TTC549 (cell line): ENCODE measurements at regions not wholly inside any gene's neighbourhood (a gene's known extent, or its start where the extent isn't known, plus 50 kb on each side); places are given as distances from the start of the nearest gene placed in this dataset.

Source experiments
- FAIRE-seq: peaks from 2 replicates; lab custom pipeline; 2012; peaks lifted over from hg19 to GRCh38; lab: Jason Lieb, UNC

GRCh38 chr6:140051521-140052512 lies 677.4 kb upstream of the CITED2 start:
- FAIRE-seq = no peak

GRCh38 chr6:140050101-140050995 lies 675.9 kb upstream of the CITED2 start:
- FAIRE-seq = no peak

GRCh38 chr6:140049251-140049650 lies 674.8 kb upstream of the CITED2 start:
- no peak for FAIRE-seq

- no peak for FAIRE-seq
These were observed 673.8 kb upstream of the CITED2 start for GRCh38 chr6:140048202-140048790.

- FAIRE-seq = no peak
These were observed 672.9 kb upstream of the CITED2 start for GRCh38 chr6:140047321-140047720.

GRCh38 chr6:140046016-140046632 lies 671.7 kb upstream of the CITED2 start:
- FAIRE-seq = no peak

GRCh38 chr6:140045116-140045515 lies 670.7 kb upstream of the CITED2 start:
- no peak for FAIRE-seq

- no peak for FAIRE-seq
These were observed 670.2 kb upstream of the CITED2 start for GRCh38 chr6:140044626-140045025.

GRCh38 chr6:140043762-140044378 lies 669.4 kb upstream of the CITED2 start:
- no peak for FAIRE-seq

- FAIRE-seq = no peak
These were observed 668.9 kb upstream of the CITED2 start for GRCh38 chr6:140043357-140043756.

- no peak for FAIRE-seq
These were observed 667.3 kb upstream of the CITED2 start for GRCh38 chr6:140041571-140042332.

- FAIRE-seq = no peak
These were observed 666.6 kb upstream of the CITED2 start for GRCh38 chr6:140041056-140041455.

GRCh38 chr6:140040396-140040795 lies 665.9 kb upstream of the CITED2 start:
- FAIRE-seq = no peak

- FAIRE-seq = no peak
These were observed 664.9 kb upstream of the CITED2 start for GRCh38 chr6:140039364-140039763.

GRCh38 chr6:140036196-140036595 lies 661.7 kb upstream of the CITED2 start:
- no peak for FAIRE-seq

- no peak for FAIRE-seq
These were observed 657.7 kb upstream of the CITED2 start for GRCh38 chr6:140032189-140032588.

GRCh38 chr6:140029551-140029950 lies 655.1 kb upstream of the CITED2 start:
- FAIRE-seq = no peak

GRCh38 chr6:140027219-140027618 lies 652.8 kb upstream of the CITED2 start:
- FAIRE-seq = no peak

- FAIRE-seq = no peak
These were observed 652.1 kb upstream of the CITED2 start for GRCh38 chr6:140026546-140026945.

GRCh38 chr6:140025171-140025570 lies 650.7 kb upstream of the CITED2 start:
- no peak for FAIRE-seq
